CD4-positive, alpha-beta T cell treated with Interleukin-6 at 100 ng/mL for 8 hours (primary cell): ENCODE measurements at regions not wholly inside any gene's neighbourhood (a gene's known extent, or its start where the extent isn't known, plus 50 kb on each side); places are given as distances from the start of the nearest gene placed in this dataset.

Experiments used
- DNase-seq: peaks from one replicate; pipeline ENCODE4 v3.0.0-alpha.2; 2020; ENCODE audit warnings: mixed read lengths, low spot score

- DNase-seq: no peak
Measured at GRCh38 chr2:234438305-234438977, 58.4 kb downstream of the ARL4C start.

- DNase-seq: no peak
Measured at GRCh38 chr2:234437642-234438304, 59.1 kb downstream of the ARL4C start.

DNA sequence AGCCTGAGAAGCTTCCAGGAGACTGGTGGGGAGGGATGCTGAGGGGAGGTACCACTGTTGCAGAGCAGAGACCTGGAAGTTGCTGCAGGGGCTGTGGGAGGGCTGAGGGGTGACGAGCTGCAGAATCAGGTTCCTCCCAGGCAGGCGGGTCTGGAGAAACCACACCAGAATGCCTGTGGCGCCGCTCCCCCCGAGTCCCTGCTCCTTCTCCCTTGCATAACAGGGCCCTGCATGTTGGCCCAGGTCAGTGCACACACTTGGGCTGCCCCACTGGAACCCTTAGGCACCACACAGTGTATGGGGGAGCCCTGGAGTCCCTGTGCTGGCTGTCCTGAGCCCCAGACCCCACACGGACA lies 60.4 kb downstream of the ARL4C start:
- no peak for DNase-seq

DNA sequence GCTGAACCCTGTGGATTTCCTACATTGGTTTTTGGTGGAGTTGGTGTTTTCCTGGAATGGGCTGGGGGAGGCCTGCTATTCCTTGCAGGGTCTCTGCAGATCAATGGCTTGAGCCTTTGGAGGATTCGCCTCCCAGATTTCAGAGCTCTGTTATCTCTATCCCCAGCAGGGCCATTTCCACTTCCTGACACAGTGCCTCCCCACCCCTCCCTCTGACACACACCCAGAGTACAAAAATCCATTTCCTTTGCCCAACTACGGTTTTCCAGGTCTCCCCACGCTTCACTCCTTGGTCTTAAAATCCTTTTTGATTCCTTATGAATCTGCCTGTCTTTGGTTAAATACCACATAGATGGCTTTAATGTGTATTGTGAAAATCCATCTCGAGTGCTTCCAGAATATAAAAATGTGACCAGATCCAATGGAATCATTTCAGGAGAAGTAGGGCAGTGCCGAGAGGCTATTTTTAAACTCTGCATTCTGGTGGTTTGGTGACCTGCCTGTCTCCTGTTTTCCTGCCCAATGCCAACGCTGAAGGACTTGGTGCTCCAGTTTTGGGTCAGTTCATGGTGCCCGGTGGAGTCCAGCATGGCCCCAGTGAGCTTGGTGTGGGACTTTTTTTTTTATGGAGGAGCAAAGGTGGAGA lies 60.9 kb downstream of the ARL4C start:
- no peak for DNase-seq

- no peak for DNase-seq
Measured at GRCh38 chr2:234433201-234433600, 63.7 kb downstream of the ARL4C start.

DNA sequence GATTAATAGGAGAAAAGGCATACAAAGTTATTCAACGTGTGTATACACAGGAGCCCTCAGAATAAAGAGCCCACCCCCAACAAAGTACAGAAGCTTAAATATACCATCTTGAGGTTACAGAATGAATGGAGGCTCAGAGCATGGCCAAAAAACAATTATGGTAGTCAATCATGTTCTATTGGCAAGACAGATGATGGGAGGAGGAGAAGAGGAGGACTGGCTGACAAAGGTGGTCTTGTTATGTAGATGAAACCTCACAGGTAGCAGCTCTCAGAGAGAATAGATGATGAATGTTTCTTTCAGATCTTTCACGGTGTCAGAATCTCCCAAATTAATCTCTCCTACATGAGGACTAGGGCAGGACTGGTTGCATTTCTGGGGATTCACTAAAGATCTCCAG lies 66.0 kb downstream of the ARL4C start:
- DNase-seq: no peak

DNA sequence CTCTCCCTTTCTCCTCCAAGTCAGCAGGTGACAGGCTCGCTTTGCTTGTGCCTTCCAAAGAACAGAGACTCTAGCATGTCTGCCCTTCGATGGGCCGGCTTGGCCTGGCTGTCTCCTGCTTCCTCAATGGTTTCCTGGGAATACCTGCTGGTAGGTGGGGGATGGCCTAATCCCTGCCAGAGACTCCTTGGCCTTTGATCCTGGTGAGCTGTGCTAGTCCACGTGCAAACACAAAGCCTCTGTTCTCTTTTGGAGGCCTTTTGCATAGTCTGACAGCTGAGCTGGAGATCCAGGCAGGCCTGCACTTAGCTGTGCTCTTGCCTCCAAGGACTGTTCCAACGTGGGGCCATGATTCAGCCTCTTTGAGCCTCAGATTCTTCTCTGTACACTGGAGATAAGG lies 67.6 kb downstream of the ARL4C start:
- no peak for DNase-seq

GRCh38 chr2:234427081-234428061 lies 69.5 kb downstream of the ARL4C start:
- peak; percentile 34 for DNase-seq

GRCh38 chr2:234426616-234427015 lies 70.3 kb downstream of the ARL4C start:
- DNase-seq: no peak

GRCh38 chr2:234425639-234426603 lies 71.0 kb downstream of the ARL4C start:
- DNase-seq: peak; percentile 89

GRCh38 chr2:234423884-234424283 lies 73.0 kb downstream of the ARL4C start:
- DNase-seq: no peak

DNA sequence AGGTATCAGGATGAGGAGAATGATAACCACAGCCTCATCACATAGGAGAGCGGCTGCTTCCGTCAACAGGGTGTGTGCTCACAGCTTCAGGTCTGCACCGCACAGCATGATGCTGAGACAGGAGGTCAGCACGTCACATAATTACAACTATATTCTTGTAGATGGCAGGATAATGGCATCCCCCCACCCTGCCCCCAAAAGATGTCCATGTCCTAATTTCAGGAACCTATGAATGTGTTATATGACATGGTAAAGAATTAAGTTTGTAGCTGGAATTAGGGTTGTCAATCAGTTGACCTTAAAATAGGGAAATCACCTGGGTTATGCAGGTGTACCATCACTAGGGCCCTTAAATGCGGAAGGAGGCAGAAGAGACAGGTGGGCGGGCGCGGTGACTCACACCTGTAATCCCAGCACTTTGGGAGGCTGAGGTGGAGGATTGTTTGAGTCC lies 73.9 kb downstream of the ARL4C start:
- DNase-seq: peak; percentile 75

DNA sequence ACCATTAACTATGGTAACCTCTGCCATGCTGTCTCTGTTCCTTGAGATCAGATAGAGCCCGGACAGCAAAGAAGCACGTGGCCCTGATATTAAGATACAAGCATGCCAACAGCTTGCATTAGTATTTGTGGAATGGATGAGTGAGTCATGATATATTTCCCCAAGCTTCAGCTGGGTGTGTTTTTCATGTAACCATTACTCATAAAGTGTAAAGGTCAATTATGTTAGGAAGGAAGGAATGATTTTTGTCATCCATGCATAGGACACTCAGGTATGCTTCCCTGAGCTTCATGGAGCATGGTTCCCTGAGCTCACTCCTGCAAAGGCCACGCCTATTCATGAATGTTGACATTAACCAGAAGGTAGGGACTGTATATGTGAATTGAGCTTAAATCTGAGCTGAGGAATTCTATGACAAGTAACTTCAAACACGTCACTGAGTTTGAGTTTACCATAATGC lies 74.6 kb downstream of the ARL4C start:
- DNase-seq: peak; percentile 47

DNA sequence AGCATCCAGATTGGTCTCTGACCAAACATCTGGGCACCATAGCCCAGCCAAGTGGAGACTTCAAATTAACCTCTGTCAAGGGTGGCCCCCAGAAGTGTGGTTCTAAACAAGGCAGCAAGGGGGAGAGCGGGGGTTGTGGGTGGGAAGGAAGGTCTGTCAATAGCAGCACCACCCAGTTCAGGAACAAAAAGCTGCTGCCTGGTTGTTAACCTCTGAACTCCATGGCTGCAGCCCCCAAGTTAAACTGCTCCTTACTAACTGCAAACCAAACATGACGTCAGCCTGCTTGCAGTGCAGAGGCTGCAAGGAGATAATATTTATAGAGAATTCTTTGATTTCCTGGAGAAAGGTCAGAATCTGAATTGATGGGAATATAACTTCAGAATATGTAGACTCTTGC lies 76.5 kb downstream of the ARL4C start:
- no peak for DNase-seq

GRCh38 chr2:234419726-234420125 lies 77.2 kb downstream of the ARL4C start:
- no peak for DNase-seq

DNA sequence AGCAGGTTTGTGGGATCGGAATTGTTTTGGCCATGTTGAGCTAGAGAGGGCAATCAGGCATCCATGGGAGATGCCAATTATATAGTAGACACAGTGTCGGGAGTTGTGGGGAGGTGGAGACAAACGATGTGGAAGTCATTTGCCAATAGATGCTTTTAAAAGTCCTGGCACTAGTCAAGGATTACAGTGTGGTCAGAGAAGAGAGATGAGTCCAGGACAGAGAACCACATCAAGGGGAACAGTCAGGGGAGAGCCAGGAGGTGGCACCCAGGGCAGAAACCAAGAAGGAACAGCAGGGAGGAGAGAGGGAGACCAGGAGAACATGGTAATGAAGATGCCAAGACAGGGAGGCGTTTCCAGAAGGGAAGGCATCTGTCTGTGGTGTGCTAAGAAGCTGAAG lies 81.2 kb downstream of the ARL4C start:
- no peak for DNase-seq

- DNase-seq: peak; percentile 24
Measured at GRCh38 chr2:234414596-234414995, 82.3 kb downstream of the ARL4C start.

DNA sequence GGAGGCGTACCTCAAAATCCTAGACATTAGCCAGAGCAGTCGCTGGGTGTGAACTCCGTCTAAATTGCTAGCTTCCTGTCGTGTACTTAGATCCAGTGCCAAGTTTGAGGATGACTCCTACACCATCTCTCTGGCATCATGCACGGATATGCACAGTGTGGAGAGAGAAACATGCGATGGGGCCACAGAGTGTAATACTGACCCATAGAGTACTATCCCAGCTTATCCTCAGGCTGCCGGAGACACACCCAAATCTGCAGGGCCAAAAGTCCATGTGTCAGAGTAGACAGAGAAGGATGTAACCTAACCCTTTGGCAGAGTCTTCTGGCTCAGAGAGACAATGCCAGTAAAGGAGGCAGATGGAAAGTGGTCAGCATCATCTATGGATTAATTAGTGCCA lies 84.2 kb downstream of the ARL4C start:
- no peak for DNase-seq

DNA sequence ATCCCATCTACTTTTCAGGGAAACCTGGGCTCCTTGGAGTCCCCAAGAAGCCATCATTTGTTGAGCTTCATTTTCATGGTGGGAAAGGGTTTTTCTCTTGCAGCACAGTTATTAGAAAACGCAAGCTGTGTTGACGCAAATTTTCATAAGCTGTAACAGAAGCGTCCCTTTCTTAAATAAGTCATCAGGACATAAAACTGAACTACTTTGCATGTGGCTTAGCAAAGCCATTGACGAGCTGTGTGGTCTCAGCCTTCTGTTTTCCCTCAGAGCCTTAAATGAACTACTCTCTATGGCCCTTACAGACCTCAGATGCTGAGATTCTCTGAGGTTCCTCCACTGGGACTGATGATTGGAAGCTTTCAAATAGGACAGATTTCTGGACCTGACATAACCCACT lies 85.1 kb downstream of the ARL4C start:
- DNase-seq: no peak

DNA sequence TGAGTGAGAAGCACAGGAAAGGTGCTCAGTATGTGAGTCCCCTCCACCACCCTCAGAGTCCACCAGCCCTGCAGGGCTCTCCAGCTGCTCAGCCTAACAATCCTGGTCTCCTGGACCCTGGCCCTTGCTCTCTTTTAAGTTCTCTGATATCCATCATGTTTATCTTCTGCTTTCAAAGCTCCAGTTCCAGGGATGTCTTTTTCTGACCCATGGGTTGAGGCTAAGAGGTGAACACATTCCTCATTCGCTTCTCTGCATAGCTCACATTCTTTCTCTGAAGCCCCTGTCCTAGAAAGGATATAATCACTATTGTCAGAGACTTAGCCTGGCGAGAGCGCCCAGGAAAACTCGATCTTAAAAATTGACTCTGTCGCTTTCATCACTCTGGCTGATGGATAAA lies 86.4 kb downstream of the ARL4C start:
- no peak for DNase-seq

- DNase-seq: no peak
Measured at GRCh38 chr2:234409590-234409989, 87.3 kb downstream of the ARL4C start.
